HG03457 (cell line): ENCODE measurements at regions not wholly inside any gene's neighbourhood (a gene's known extent, or its start where the extent isn't known, plus 50 kb on each side); places are given as distances from the start of the nearest gene placed in this dataset.
A peak's percentile ranks its signal among the peaks of the same experiment; 100 is the strongest.

Experiments used
- ATAC-seq: cut with Tn5 transposase; IDR thresholded peaks from one replicate; pipeline ENCODE4 v1.9.1; 2021; ENCODE audit warnings: moderate number of reproducible peaks; ENCODE audit not compliant: unreplicated experiment

GRCh38 chr4:37051866-37052265 is 192.7 kb upstream of the NWD2 start:
- ATAC-seq: no peak

- no peak for ATAC-seq
These were observed 189.9 kb upstream of the NWD2 start for GRCh38 chr4:37054531-37055077.

- no peak for ATAC-seq
These were observed 185.7 kb upstream of the NWD2 start for GRCh38 chr4:37058826-37059225.

- no peak for ATAC-seq
These were observed 178.4 kb upstream of the NWD2 start for GRCh38 chr4:37066159-37066558.

- no peak for ATAC-seq
These were observed 176.0 kb upstream of the NWD2 start for GRCh38 chr4:37068580-37068979.

- no peak for ATAC-seq
These were observed 174.5 kb upstream of the NWD2 start for GRCh38 chr4:37070041-37070440.

- no peak for ATAC-seq
These were observed 173.0 kb upstream of the NWD2 start for GRCh38 chr4:37071576-37071975.

- ATAC-seq: no peak
These were observed 171.2 kb upstream of the NWD2 start for GRCh38 chr4:37073226-37073840.

GRCh38 chr4:37082912-37083311 is 161.6 kb upstream of the NWD2 start:
- no peak for ATAC-seq

GRCh38 chr4:37095925-37096324 is 148.6 kb upstream of the NWD2 start:
- ATAC-seq: no peak

- ATAC-seq: no peak
These were observed 143.4 kb upstream of the NWD2 start for GRCh38 chr4:37101182-37101581.

- ATAC-seq: no peak
These were observed 142.9 kb upstream of the NWD2 start for GRCh38 chr4:37101686-37102085.

GRCh38 chr4:37109756-37110155 is 134.8 kb upstream of the NWD2 start:
- ATAC-seq: no peak

GRCh38 chr4:37124800-37125199 is 119.7 kb upstream of the NWD2 start:
- no peak for ATAC-seq

GRCh38 chr4:37126051-37126450 is 118.5 kb upstream of the NWD2 start:
- ATAC-seq: no peak

GRCh38 chr4:37130465-37130864 is 114.1 kb upstream of the NWD2 start:
- ATAC-seq: no peak

GRCh38 chr4:37132351-37132974 is 112.1 kb upstream of the NWD2 start:
- ATAC-seq: no peak

- ATAC-seq: no peak
These were observed 111.6 kb upstream of the NWD2 start for GRCh38 chr4:37132975-37133360.

GRCh38 chr4:37138019-37138653 is 106.4 kb upstream of the NWD2 start:
- peak; percentile 87 for ATAC-seq

- no peak for ATAC-seq
These were observed 105.8 kb upstream of the NWD2 start for GRCh38 chr4:37138789-37139188.

- no peak for ATAC-seq
These were observed 104.6 kb upstream of the NWD2 start for GRCh38 chr4:37139987-37140386.

GRCh38 chr4:37146260-37146659 is 98.3 kb upstream of the NWD2 start:
- ATAC-seq: no peak
